HG03565 (cell line): ENCODE measurements at regions not wholly inside any gene's neighbourhood (a gene's known extent, or its start where the extent isn't known, plus 50 kb on each side); places are given as distances from the start of the nearest gene placed in this dataset.

Source experiments
- ATAC-seq: cut with Tn5 transposase; IDR thresholded peaks from one replicate; pipeline ENCODE4 v1.9.1; 2021; ENCODE audit warnings: mild to moderate bottlenecking, moderate library complexity; ENCODE audit not compliant: unreplicated experiment

GRCh38 chr4:163949976-163950601 is 455.6 kb downstream of the TMA16 start:
- ATAC-seq = no peak

DNA sequence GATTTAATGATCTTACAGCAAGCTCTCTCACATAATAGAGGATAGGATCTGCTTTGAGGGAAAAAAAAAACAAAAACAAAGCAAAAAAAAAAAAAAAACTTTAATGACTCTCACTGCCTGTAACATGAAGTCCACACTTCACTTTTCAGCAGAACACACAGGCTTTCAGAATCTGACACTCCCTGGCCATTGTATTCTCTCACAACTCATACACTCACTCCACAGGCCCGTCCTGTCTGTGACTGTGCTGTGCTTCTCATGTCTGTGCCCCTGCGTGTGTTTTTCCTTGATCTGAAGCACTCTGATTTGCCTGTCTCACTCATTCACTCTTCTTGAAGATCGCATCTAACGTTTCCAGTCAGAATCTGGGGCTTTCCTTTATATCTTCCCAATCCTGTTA is 460.8 kb downstream of the TMA16 start:
- no peak for ATAC-seq

- no peak for ATAC-seq
Observed at GRCh38 chr4:163958751-163959150, 464.3 kb downstream of the TMA16 start.

GRCh38 chr4:163959932-163960331 is 465.4 kb downstream of the TMA16 start:
- no peak for ATAC-seq

DNA sequence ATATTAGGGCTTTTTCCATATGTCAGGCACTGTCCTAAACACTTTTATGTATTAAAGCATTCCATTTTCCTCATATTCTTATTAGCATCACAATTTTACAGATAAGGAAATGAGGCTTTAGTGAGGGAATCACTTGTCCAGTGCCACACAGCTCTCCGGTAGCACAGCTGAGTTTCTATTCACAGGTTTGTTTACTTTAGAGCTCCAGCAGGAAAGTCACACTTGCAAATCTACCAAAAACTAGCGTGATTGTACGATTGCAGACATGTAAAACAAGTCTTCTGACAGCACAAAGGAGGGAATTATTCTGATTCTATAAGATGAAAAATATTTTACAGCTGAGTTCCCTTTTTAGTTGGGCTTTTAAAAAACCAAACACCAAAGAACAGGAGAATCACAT is 472.1 kb downstream of the TMA16 start:
- ATAC-seq = no peak

GRCh38 chr4:163967263-163967662 is 472.8 kb downstream of the TMA16 start:
- no peak for ATAC-seq

DNA sequence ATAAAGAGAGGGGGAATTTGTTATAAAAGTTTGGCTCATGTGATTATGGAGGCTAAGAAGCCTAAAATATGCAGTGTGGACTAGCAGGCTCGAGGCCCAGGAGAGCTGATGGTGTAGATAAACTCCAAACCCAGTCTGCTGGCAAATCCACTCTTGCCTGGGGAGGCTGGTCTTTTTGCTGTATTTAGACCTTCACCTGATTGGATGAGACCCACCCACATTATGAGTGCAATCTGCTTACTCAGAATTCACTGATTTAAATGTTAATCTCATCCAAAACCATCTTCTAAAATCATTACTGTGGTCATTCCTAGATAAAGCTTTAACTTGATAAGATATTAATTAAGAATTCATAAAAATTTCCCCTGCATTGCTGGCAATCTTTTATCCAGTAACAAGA is 473.2 kb downstream of the TMA16 start:
- no peak for ATAC-seq

- no peak for ATAC-seq
Observed at GRCh38 chr4:163969291-163969690, 474.8 kb downstream of the TMA16 start.

GRCh38 chr4:163976588-163976987 is 482.1 kb downstream of the TMA16 start:
- no peak for ATAC-seq

GRCh38 chr4:163988391-163988790 is 493.9 kb downstream of the TMA16 start:
- no peak for ATAC-seq

DNA sequence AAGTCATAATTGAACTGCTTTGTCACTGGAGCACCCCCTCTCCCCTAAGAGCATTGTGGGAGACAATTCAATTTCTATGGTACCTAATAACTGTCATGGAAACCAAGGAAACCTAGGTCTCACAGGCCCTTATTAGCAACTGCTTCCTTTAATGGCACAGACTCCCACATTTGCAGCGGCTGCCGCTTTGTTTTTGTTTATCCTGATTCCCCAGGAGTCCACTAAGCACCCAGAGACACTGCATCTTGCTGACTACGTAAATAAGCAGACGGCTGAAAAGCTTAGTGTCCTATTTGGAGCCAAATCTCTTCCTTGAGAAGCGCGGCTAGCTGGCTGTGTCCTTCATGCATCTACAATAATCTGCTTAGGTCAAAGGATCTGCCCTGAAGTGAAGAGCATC is 494.4 kb downstream of the TMA16 start:
- no peak for ATAC-seq

DNA sequence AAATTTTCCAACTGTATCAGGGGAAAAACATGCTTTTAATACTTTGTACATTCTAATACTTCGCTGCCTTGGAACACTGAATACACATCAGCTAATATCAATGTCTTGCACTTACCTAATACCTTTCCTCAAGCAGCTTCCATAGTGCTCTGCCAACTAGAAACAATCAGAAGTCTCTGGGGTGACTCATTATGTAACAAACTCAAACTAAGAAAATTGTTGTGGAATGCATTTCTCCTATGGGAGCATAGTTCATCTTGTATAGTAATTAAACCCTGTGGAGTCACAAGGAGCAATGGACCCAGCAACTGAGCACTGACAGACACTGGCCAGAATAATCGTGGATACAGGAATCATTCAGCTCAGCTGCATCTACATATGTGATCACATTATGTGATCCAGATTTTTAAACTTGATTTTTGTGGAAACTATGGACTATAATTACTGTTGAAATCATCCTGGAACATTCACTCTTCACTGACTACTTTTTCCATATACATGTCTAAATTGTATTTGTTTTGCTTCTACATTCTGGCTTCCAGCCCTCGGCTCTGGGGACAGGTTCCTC is 496.9 kb downstream of the TMA16 start:
- no peak for ATAC-seq

DNA sequence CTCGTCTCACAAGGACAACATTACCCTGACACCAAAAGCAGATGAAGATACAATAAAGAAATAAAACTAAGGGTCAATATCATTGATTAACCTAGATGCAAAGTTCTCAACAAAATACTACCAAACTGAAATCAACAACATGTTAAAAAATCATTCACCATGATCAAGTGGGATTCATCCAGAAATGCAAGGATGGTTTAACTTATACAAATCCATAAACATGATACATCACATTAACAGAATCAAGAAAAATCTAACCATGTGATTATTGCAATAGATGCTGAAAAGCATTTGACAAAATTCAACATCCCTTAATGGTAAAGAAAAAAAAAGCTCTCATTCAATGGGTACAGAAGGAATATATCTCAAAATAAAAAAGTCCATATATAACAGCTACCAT is 514.9 kb downstream of the TMA16 start:
- ATAC-seq = no peak

DNA sequence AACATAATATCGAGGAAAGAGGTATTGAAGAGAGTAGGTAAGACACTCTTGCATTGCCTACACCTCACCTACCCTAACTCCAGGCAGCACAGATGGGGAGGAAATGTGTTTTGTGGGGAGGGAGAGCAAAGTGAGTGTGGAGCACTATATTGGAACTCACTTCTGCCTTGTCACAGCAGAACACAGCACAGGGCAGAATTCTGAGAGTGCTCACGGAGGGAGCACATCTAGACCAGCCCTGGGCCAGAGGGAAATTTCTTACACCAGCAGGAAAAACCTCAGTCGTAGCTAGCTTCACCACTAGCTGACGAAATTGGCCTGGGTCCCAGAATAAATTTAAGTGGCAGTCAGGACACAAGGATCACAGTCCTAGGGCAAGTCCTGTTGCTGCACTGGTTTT is 517.3 kb downstream of the TMA16 start:
- ATAC-seq = no peak

GRCh38 chr4:164012396-164013027 is 518.0 kb downstream of the TMA16 start:
- peak; percentile 76 for ATAC-seq

- no peak for ATAC-seq
Observed at GRCh38 chr4:164021947-164022346, 527.5 kb downstream of the TMA16 start.

DNA sequence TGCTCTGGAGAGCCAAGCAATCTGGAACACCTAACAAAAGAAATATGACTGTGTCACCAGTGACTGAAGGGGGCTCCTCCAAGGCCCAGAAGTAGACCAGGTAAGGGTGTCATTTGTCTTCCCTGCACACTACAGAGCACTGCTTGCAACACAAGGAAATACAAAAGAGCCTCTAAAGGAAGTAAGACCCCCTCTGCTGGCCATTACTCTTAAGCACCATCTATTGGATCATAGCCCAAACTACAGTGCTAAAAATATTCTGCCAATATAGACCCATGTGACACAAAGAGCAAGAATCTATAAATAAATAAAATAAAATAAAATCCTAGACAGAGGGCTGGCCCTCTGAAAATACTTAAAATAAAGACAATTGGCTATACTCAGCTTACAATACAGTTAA is 528.7 kb downstream of the TMA16 start:
- no peak for ATAC-seq

GRCh38 chr4:164027805-164028204 is 533.3 kb downstream of the TMA16 start:
- ATAC-seq = peak; percentile 60

DNA sequence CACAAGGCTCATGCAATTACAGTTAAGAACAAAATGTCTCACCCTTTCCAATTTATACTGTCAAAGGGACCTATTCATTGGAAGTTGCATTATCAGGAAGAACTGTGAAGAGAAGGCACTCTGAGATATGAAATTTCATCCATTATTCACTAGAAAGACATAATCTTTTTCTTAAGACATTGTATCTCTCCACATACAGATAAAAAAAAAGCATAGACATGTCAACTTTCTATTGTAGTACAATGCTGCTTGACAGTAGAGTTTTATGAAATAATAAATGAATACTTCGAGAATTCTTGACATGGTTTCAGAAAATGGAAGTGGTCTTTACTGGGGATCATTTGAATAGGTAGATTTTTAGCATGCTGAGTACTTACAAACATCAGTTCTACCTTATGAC is 545.0 kb downstream of the TMA16 start:
- no peak for ATAC-seq

DNA sequence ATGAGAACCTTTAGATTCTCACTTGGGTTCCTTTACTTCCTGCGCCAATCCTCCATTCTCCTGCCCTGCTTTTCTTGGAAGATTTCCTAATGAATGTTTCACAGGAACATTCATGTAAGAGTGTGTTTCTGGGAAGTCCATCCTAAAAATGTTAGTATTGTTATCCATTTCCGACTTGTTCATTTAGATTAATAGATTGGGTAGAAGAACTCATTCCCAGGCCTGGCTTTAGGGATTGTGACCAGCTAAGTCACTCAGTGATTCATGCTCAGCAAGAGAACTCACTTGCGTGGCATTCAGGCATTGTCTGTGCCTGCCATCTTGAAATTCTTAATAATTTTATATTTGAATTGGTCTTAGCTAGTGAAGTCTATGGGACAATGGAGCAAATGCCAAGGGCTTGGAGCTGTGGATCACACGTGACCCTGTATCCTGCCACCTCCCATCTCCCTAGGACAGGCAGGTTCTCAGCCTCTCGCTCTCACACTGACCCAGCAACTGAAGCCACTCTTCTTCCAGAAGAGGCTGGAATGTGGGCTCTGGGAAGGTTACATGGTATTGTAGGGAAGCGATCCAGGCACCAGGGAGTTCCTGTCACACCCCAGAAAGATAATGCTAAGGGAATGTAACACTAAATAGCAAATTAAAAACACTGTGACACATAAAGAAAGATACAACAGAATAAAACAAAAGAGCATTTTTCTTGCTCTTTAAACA is 562.1 kb downstream of the TMA16 start:
- ATAC-seq = no peak

GRCh38 chr4:164058776-164059445 is 564.4 kb downstream of the TMA16 start:
- no peak for ATAC-seq
